HG03097 (cell line): ENCODE measurements at regions not wholly inside any gene's neighbourhood (a gene's known extent, or its start where the extent isn't known, plus 50 kb on each side); places are given as distances from the start of the nearest gene placed in this dataset.

Source experiments
- ATAC-seq: cut with Tn5 transposase; IDR thresholded peaks from one replicate; pipeline ENCODE4 v1.9.1; 2021; ENCODE audit not compliant: unreplicated experiment, low FRiP score

DNA sequence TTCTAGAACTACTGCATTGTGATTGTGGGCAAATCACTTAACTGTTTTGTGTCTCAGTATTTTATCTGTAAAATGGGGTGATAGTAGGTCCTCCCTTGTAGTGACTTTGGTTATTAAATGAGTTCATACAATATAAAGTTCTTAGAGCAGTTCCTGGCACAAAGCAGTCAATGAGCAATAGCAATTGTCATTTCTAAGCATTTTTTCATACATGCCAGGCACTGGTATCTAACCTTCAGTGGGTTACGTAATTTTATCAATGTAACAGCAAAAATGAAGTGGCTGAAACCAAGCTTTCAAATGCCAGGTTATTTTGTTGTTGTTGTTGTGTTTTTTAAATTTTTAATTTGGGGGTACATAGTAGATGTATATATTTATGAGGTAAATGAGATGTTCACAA is 401.9 kb downstream of the MEIS1 start:
- ATAC-seq: no peak

DNA sequence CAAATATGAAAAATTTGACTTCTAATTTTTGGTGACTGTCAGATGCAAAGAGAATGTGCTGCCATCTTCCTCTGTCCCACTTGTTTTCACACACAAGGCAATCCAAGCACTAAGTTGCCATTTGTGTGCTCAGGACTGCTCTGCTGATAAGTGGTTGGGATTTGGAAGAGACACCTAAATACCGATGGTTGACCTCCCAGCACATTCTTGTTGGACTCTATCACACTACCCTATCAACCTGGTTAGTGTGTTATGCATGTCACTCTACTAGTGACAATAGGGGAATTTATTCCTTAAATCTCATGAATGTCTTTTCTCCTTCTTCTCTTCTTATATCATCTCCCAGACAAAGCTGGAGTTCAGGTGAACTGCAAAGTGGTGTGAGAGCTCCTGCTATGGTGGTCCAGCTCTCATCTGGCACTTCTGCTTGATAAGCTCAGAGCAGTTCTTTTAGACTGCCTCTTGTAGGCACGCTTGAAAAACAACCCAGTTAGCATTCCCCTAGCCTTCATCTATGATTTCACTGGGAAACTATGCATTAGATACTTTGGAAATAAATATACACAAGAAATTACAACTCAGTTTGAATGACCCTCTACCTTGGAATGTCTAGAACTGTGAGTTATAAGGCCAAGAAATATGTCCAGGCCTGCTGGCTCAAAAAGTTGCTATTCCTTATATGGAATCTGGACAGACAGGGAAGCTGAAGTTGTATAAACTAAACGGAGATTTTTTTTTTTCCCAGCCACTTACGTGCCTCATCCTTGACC is 404.8 kb downstream of the MEIS1 start:
- ATAC-seq: no peak

DNA sequence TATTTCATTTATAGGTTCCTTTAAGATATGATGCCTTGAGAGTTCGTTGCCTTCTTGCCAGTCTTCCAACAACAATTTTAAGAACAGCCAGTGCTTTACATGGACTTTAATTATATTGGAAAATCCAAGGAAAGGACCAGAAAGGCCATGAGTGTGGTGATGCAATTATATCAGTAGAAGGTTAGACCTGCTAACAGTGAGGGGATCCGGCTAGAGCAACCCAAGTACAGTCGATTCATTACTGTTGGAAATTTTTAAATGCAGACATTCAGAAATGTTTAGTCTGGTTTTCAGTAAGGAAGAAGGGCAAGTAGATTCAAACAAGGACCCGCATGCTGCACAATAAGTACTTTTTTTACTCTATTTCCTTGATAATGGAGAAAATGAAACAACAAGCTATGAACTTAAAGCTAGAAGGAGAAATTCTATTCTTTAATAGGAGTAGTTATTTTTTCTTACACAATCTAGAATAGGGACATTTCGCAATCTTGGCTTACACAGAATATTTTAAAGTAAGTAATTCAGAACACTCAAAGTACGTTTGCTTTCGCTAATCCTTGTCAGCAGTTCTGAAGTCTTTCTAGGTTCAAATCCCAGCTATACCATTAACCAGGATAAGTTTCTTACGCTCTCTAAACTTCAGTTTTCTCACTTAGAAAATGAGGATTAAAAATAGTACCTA is 405.5 kb downstream of the MEIS1 start:
- no peak for ATAC-seq

DNA sequence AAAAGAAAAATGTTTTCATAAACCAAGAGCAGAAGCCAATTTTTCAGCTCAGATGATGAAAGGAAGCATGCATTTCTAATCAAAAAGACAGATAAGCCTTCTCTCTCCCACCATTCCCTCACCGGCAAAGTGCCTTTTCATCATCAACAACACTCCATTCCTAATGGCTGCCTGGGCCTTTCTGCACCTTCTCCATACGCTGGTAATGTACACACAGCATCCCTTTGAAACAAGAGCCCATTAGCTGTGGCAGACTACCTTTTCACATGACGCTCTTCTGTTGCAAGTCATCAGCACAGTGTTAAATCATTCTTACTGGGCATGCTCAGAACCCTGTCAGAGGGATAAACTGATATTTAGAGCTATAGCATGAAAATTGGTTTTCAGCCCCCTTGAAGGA is 408.9 kb downstream of the MEIS1 start:
- no peak for ATAC-seq

DNA sequence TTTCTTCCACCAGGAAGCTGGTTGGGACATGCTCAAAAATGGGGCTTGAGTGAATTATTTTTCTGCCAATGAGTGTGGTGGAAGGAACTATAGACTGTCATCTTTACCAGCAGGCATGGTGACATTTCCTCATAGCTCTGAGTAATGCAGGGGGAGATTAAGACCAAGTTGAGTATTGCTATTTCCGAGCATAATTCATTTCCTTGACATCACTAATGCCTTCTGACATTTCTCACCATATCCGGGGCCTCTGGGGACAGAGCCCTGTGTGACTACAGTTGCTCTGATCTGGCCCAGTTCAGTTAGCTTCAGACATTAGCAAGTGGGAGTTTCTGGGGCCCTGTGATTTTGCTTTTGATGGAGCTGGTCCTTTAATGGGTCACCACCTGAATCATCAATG is 410.4 kb downstream of the MEIS1 start:
- ATAC-seq: no peak

DNA sequence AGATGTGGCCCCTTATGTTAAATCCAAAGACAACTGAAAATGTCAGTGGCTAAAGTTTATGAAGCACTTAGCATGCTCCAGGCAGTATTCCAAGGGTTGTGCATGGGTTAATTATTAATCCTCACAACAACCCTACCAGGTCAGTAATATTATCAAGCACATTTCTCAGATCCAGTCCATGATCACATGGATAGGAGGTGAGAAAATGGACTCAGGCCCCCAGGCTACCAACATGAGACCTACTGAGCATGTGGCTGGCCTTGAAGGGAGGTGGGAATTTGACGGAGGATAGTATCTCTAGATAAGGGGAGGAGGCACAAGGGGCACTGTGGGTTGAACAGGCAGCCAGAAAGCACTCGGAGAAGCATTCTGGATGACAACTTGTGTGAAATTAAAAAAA is 412.0 kb downstream of the MEIS1 start:
- ATAC-seq: no peak

DNA sequence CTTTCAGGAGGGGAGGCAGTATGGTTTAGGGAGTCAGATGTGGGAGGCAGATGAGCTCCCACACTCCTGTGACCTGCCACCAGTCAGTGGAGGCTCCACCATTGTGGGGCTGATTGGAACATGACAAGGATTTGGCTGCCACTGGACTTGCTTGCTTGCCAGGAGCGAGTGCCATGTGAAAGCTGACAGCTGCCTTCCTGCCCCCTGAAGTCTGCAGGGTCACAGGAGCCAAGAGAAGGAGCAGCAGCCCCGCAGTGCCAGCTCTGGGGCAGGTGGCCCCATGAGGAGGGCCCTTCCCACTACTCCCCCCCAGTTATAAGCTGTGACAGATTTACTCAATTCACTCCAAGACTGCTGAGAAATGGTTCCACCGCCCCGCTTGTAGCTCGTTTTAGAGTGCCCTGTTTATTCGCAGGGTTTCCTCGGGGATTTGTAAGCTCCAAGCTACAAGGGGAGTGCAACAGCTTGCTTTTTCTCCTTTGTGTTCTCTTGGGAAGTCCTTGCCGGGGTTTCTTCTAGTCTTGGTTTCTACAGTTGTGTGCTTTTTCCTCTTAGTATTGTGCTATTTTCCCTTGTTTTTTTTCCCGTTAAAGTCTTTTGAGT is 414.3 kb downstream of the MEIS1 start:
- no peak for ATAC-seq

DNA sequence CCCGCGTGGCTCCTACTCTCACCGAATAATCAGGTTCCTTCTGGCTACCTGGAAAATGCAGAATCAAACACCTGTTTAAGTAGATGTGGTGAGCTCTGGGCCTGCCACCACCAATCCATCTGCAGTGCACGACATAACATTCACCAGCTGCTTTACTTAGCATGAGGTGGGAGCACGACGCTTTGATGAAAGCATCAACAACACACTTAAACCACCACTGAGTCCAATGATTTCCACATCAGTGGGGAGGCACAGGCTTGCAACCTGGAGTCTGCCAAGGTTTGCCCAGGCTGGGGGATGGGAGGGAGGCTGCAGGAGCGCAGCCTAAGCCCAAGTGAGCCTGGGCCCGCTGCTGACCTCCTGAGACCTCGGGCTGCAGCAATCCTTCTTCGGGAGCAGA is 415.5 kb downstream of the MEIS1 start:
- ATAC-seq: no peak

DNA sequence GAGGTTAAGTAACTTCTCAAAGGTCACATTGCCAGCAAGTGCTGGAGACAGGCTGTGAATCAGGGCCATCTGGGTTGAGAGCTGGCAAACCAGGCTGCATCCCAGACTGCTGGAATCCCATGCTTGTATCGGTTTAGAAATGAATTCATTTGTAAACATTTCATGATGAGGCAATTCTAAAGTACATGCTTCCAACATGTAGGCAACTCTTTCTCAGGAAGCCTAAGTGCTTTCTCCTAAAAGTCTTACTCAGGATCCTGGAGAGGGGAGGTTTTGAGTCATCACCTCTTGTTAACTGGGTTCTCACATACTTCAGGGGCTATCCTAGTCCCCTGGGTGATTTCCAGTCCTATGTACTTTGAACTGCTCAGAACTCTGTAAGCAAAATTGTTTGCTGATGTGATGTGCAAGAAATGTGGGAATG is 416.5 kb downstream of the MEIS1 start:
- no peak for ATAC-seq

DNA sequence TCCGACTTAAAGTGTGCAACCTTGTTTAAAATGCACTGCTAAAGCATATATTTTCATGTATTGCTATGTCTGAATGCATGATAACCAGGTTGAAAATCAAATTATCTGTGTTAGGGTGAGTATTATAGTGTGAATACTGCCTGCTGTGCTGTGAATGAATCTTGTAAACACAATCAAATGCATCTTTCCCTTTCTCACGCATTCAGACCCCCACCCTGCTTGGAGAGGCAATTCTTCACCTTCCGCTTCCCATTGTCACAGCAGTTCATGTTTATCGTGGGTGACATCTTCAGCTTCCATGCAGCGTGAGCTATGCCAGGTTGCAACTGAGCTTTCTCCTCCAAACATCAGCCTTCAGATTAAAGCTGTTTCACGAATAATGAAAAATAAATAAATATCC is 418.0 kb downstream of the MEIS1 start:
- ATAC-seq: no peak

DNA sequence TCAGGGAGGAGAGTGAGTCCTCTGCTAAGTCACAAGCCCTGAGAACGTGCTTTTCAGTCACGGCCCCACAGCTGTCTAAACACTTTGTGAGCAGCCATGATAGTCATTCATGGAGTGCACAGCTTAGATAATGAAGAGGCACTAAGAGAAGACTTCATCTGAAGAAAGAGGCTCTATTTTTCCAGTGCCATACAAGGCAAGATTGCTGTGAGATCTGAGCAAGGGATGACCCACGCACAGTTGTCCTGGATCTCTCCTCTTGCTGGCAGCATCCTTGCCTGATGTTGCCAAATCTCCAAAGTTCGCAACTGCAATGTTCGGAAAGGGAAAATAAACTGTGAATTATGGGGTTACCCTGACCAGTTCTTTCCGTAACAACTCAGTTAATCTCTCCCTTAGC is 418.7 kb downstream of the MEIS1 start:
- no peak for ATAC-seq

DNA sequence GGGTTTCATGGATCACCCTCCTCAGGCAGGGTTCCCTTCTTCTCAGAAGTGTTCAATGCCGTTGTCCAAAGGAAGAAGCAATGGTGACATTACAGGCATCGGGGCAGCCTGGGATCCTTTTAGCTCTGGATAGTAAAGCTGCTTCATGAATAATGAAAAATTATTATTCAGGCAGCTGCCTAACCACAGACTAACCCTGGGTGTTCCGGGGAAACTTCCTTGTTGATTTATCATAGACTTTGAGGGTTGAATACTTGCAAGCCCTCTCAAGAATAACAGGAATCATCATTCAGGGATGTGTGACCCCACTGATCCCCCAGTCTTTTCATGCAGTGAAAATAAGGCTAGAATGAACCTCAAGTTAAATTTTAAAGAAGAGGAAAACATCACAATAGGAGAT is 419.4 kb downstream of the MEIS1 start:
- no peak for ATAC-seq

DNA sequence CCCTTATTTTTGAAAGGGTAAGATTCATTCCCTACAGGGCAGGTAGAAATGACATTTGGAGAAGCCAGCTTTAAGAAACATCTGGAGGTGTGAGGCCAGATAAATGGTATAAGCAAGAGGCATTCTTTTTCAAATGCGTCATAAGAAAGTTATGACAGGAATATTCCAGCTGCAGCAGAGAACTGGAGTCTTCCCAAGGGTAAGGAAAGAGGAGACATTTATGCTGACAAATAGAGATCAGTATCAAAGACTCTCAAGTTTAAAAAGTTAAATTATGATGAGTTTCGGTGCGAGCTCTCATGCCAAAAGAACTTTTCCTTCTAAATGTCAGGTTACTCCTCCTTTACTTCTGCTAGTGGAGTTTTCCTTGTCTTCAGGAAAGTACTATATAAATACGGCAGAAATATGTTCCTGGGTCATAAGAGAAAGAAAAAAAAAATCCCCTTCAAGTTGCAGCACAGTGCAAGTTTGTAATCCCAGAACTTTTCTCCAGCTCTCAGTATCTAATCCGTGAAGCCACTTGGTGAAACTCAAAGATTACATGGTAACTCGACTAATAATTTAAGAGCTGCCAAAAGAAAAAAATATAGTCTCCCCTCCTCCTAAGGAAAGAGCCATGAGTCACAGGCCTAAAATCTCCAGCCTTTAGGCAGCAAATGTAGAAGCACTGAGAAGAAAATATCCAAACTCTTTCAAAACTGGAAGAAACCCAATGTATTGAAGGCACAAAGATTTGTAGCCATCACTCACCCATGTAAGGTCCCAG is 428.1 kb downstream of the MEIS1 start:
- no peak for ATAC-seq

DNA sequence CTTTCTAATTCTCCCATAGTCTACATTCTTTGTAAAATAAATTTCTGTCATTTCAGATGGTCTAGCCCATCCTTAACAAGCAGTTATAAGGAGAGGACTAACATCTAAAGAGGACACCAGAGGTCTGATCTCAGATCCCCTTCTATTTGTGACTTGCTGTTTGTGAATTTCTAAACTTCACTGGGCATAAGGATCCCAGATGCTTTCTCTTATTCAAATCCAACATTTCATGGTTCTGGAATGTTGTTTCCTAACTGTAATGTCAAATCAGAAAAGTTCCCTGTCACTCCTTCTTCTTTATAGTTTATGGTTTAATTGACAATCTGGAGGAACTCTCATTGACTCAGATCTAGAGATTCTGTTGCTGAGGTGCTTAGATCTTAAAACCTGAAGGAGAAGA is 430.2 kb downstream of the MEIS1 start:
- no peak for ATAC-seq

DNA sequence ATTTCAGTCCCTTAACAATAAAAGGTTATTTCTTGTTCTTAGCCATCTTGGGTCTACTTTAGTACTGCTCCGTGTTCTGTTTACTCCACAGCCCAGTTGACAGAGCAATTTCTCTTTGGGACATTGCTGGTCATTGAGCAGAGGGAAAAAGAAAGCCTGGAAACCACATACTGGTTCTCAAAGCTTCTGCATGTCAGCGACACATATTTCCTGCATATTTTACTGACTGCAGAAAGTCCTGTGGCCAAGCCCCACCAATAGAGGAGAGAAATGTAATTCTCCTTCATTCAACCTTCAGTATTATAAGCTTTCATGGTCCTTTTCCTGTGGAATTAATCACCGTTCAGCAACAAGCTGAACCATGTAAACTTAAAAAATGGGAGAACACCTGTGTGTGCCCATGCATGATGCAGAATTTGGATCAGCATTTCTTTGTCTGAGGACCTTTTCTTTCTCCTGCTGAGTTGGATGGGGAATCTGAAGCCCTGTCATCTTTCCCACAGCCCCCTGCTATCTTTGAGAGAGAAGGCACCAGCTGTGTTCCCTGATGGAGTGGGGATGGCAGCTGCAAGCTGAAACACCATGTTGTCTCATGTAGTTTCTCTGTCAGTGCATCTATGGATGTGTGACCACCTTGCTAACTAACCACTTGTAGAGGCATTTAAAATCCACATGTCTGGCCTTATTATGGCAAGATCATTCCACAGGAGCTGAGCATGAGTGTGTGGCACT is 431.6 kb downstream of the MEIS1 start:
- no peak for ATAC-seq

DNA sequence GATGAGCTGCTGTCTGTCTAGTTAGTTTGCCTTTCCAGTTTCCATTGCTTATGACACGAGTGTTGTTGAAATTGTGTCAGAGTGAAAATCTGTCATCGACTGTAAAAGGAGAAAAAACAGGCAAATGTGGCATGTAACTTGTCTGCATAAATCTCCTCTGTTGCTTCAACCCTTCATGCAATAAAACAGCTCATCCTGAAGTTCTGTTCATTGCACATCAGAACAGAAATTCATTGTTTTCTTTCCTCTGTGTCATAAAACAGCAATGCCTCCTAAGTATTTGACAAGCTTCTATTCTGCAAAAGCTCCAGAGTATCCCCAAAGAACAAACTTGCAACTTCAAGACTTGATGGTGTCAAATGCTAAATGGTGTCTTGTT is 432.1 kb downstream of the MEIS1 start:
- no peak for ATAC-seq

DNA sequence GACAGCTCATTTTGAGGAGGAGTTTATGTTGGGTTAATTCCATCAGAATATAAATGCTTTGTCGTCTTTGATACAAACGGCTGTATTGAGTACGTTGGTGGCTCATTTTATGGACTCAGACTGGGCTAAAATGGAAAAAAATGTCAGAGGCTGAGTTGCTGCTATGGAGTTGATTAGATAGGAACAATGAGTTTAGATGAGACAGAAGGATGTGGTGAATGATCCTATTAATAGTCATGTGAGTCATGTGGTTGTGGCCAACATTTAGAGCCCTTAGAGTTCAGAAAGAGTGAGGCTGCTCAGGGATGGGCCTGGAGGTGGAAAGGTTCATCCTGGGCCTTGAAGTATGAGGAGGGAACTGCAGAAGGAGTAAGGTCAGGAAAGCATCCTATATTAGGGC is 434.2 kb downstream of the MEIS1 start:
- ATAC-seq: no peak

DNA sequence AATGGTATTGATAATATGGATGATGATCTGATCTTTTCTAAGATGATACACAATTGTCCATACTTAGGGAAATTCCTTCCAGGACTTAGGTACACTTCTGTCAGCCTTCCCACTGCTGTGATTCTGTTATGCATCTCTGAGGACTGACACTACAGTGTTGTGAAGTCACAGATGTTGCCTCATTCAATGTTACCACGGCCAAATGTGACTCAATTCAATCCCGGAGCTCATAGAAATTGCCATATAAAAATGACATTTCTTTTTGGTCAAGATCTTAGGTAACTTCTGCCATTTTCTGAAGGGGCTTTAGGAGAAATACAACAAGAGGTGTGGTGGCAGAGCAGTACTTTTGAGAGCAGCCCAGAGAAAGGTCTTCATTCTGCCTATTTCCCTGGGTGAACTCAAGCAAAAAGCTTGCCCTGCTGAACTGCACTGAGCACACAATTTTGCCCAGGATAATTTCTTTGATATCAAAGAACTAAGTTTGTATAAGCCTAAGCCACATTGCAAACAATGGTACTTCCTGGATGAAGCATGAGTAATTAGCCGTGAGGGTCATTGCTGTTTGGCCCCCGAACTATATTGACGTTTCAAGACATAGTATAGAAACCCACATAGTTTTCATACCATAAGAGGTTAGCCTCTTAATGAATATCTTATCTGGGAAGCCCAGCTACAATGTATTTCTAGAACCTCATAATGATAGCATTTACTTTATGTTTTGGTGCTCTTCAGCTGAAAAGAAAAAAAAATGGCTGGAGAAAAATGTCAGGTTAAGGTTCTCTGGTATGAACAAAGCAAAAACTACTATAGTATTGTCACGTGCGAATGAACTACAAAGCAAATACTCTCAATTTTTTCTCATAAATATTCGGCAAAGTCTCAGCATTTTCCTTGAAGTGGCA is 437.4 kb downstream of the MEIS1 start:
- ATAC-seq: no peak

DNA sequence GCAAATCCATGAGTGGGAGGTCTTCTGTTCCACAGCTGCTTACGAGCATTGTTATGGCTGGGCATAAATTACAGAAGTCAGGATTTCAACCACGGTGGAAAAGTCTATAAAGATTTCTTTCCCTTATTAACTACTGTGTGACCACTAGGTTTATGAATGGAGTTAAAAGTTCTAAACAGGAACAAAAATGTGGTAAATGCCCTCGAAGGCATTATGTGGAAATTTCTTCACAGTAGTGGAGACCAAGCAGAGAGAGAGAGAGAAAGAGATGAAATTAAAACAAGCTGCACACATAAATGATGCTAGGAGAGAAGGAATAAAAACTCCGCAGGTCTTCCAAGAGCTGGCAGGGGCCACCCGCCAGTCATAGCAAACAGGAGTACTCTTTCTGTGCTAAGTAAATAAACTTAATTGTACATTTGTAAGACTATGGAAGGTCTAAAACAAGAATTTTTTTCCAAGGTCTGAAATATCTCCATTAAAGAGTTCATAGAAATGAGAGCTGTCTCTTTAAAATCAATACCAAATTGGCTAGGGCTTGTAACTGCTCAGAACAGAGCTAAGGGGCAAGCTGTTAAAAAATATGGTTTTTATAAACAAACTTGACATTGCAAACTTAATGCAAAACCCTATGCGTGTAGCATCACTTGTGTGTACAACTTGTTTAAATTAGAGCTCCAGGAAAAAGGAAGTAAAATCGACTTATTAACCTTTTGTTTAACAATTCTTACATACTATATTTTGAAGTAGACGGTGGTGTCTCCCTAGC is 438.2 kb downstream of the MEIS1 start:
- ATAC-seq: no peak
